ENCODE measurements at regions not wholly inside any gene's neighbourhood (a gene's known extent, or its start where the extent isn't known, plus 50 kb on each side); places are given as distances from the start of the nearest gene placed in this dataset.

GRCh38 chr4:82230306-82230705 is 143.5 kb downstream of the HNRNPD start:
- TF ChIP-seq CTCF (IDR thresholded peaks at IDR 0.05) (no peak), POLR2AphosphoS5 (IDR thresholded peaks at IDR 0.05) (no peak), POLR2A (IDR thresholded peaks at IDR 0.05) (no peak), EP300 (IDR thresholded peaks at IDR 0.05) (no peak)
